ENCODE measurements at regions not wholly inside any gene's neighbourhood (a gene's known extent, or its start where the extent isn't known, plus 50 kb on each side); places are given as distances from the start of the nearest gene placed in this dataset.

- Histone ChIP-seq H3K27me3 (ENCODE audit: insufficient read depth, low read depth) (no peaks in the 10 kb centered on the region), H3K4me3 (no peak overlapping the region), H3K27ac (no peak overlapping the region), H3K36me3 (ENCODE audit: low read depth) (no peaks in the 10 kb centered on the region), H3K9me2 (ENCODE audit: insufficient read depth) (no peaks in the 10 kb centered on the region), H3F3A (ENCODE audit: insufficient read depth, low read depth) (no peaks in the 10 kb centered on the region), H3K4me1 (replicated peaks; ENCODE audit: insufficient read depth) (no peaks in the 10 kb centered on the region), H3K79me2 (ENCODE audit: low read depth) (no peaks in the 10 kb centered on the region), H4K20me1 (ENCODE audit: insufficient read depth) (no peaks in the 10 kb centered on the region), H3K9me3 (ENCODE audit: insufficient read depth, low read depth) (no peaks in the 10 kb centered on the region), H2AFZ (no peak overlapping the region), H3K4me2 (no peak overlapping the region)
- POLR2A ChIA-PET (ENCODE audit: unreplicated experiment), result no interaction called here
- intact Hi-C loops (cut with micrococcal nuclease; ENCODE audit: unreplicated experiment), result loop anchor here (10.0 kb wide), 1 partner anchor 337 kb away; no protein-coding TSS in a partner anchor
- CTCF ChIA-PET, result no interaction called here
- BruUV-seq (replicated peaks), result no TSS peak
- TF ChIP-seq EZH2 (IDR thresholded peaks at IDR 0.05; ENCODE audit: low read depth), result no peak
- TF ChIP-seq, protein P1, sequence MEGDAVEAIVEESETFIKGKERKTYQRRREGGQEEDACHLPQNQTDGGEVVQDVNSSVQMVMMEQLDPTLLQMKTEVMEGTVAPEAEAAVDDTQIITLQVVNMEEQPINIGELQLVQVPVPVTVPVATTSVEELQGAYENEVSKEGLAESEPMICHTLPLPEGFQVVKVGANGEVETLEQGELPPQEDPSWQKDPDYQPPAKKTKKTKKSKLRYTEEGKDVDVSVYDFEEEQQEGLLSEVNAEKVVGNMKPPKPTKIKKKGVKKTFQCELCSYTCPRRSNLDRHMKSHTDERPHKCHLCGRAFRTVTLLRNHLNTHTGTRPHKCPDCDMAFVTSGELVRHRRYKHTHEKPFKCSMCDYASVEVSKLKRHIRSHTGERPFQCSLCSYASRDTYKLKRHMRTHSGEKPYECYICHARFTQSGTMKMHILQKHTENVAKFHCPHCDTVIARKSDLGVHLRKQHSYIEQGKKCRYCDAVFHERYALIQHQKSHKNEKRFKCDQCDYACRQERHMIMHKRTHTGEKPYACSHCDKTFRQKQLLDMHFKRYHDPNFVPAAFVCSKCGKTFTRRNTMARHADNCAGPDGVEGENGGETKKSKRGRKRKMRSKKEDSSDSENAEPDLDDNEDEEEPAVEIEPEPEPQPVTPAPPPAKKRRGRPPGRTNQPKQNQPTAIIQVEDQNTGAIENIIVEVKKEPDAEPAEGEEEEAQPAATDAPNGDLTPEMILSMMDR (conservative IDR thresholded peaks at IDR 0.05), result no peak
- no peak for DNase-seq
Measured at GRCh38 chr9:27671636-27672035, 98.4 kb upstream of the C9orf72 start.

GRCh38 chr9:27672718-27673117 lies 99.4 kb upstream of the C9orf72 start:
- H3K4me2 ChIP-seq, result no peak overlapping the region
- no peaks in the 10 kb centered on the region for H3K9me3 ChIP-seq (ENCODE audit: insufficient read depth, low read depth)
- ChIA-PET CTCF (no interaction called here), POLR2A (ENCODE audit: unreplicated experiment) (no interaction called here)
- H3K27me3 ChIP-seq (ENCODE audit: insufficient read depth, low read depth), result no peaks in the 10 kb centered on the region
- H3K4me1 ChIP-seq (replicated peaks; ENCODE audit: insufficient read depth), result no peaks in the 10 kb centered on the region
- intact Hi-C loops (cut with micrococcal nuclease; ENCODE audit: unreplicated experiment), result loop anchor here (10.0 kb wide), 1 partner anchor 338 kb away; no protein-coding TSS in a partner anchor
- no peaks in the 10 kb centered on the region for H3F3A ChIP-seq (ENCODE audit: insufficient read depth, low read depth)
- H3K9me2 ChIP-seq (ENCODE audit: insufficient read depth), result no peaks in the 10 kb centered on the region
- H4K20me1 ChIP-seq (ENCODE audit: insufficient read depth), result no peaks in the 10 kb centered on the region
- no peak overlapping the region for H3K4me3 ChIP-seq
- no TSS peak for BruUV-seq (replicated peaks)
- DNase-seq, result no peak
- no peaks in the 10 kb centered on the region for H3K36me3 ChIP-seq (ENCODE audit: low read depth)
- TF ChIP-seq, protein P1 (conservative IDR thresholded peaks at IDR 0.05), result no peak
- no peak for TF ChIP-seq EZH2 (IDR thresholded peaks at IDR 0.05; ENCODE audit: low read depth)
- no peak overlapping the region for H3K27ac ChIP-seq
- no peaks in the 10 kb centered on the region for H3K79me2 ChIP-seq (ENCODE audit: low read depth)
- H2AFZ ChIP-seq, result no peak overlapping the region

GRCh38 chr9:27673641-27674040 lies 100.4 kb upstream of the C9orf72 start:
- H3K9me2 ChIP-seq (ENCODE audit: insufficient read depth), result no peaks in the 10 kb centered on the region
- H4K20me1 ChIP-seq (ENCODE audit: insufficient read depth), result no peaks in the 10 kb centered on the region
- no peaks in the 10 kb centered on the region for H3K79me2 ChIP-seq (ENCODE audit: low read depth)
- H3K4me3 ChIP-seq, result no peak overlapping the region
- no peak overlapping the region for H3K4me2 ChIP-seq
- no peaks in the 10 kb centered on the region for H3K4me1 ChIP-seq (replicated peaks; ENCODE audit: insufficient read depth)
- H3K27me3 ChIP-seq (ENCODE audit: insufficient read depth, low read depth), result no peaks in the 10 kb centered on the region
- CTCF ChIA-PET, result no interaction called here
- no peaks in the 10 kb centered on the region for H3F3A ChIP-seq (ENCODE audit: insufficient read depth, low read depth)
- TF ChIP-seq, protein P1 (conservative IDR thresholded peaks at IDR 0.05), result no peak
- no peak for TF ChIP-seq EZH2 (IDR thresholded peaks at IDR 0.05; ENCODE audit: low read depth)
- POLR2A ChIA-PET (ENCODE audit: unreplicated experiment), result no interaction called here
- intact Hi-C loops (cut with micrococcal nuclease; ENCODE audit: unreplicated experiment), result loop anchor here (10.0 kb wide), 1 partner anchor 339 kb away; no protein-coding TSS in a partner anchor
- DNase-seq, result no peak
- H3K36me3 ChIP-seq (ENCODE audit: low read depth), result no peaks in the 10 kb centered on the region
- BruUV-seq (replicated peaks), result no TSS peak
- H2AFZ ChIP-seq, result no peak overlapping the region
- H3K9me3 ChIP-seq (ENCODE audit: insufficient read depth, low read depth), result no peaks in the 10 kb centered on the region
- H3K27ac ChIP-seq, result no peak overlapping the region

All from PC-9 (cell line).